Brain microvascular endothelial cell (primary cell): ENCODE measurements at regions not wholly inside any gene's neighbourhood (a gene's known extent, or its start where the extent isn't known, plus 50 kb on each side); places are given as distances from the start of the nearest gene placed in this dataset.
"Not testable (repeated sequence)": the region's sequence is repeated elsewhere in the genome, so short reads cannot be mapped to it uniquely, and the experiment has no call there.

Source experiments
- DNase-seq: peaks from one replicate; pipeline ENCODE4 v3.0.0-alpha.2; 2020
- H3K27ac ChIP-seq: fragments of 250-450 bp; sonication (Bioruptor Pico); 2 replicates; pipeline ENCODE4 v1.5.1; 2020; ENCODE audit warnings: mild to moderate bottlenecking, moderate library complexity
- H3K27me3 ChIP-seq: fragments of 250-450 bp; sonication (Bioruptor Pico); replicated peaks from 2 replicates; pipeline ENCODE4 v1.5.1; 2020; ENCODE audit warnings: mild to moderate bottlenecking
- H3K36me3 ChIP-seq: fragments of 250-450 bp; sonication (Bioruptor Pico); replicated peaks from 2 replicates; pipeline ENCODE4 v1.5.1; 2020; ENCODE audit warnings: mild to moderate bottlenecking
- H3K4me3 ChIP-seq: 2 replicates; pipeline ENCODE4 v1.5.1; 2011; ENCODE audit warnings: low read depth, mild to moderate bottlenecking, control low read depth, low read length, moderate library complexity
- CTCF ChIP-seq: IDR thresholded peaks from 2 replicates; pipeline ENCODE4 v1.5.1; 2011; ENCODE audit warnings: low read depth, mild to moderate bottlenecking, moderate library complexity, low read length, control low read depth, inconsistent platforms; ENCODE audit errors: missing control alignments
- in situ Hi-C: cut with HindIII; loops from 2 replicates; pipeline ENCODE4 v1.10.0; 2017; ENCODE audit warnings: low sequenced_read_pairs, low pct_ligation_motif_present

- Histone ChIP-seq H3K27me3 (no peaks in the 10 kb centered on the region), H3K27ac (no peak overlapping the region), H3K4me3 (no peak overlapping the region), H3K36me3 (no peaks in the 10 kb centered on the region)
- in situ Hi-C loops, result no loop called here
- no peak for TF ChIP-seq CTCF
- no peak for DNase-seq
Observed at GRCh38 chr13:109998037-109998436, 211.7 kb upstream of the IRS2 start.

GRCh38 chr13:109997056-109997595 is 210.7 kb upstream of the IRS2 start:
- DNase-seq, H3K27ac ChIP-seq, in situ Hi-C loops, H3K36me3 ChIP-seq, H3K27me3 ChIP-seq, H3K4me3 ChIP-seq: not testable (repeated sequence)

GRCh38 chr13:109996404-109996960 is 210.1 kb upstream of the IRS2 start:
- Histone ChIP-seq H3K27me3 (no peaks in the 10 kb centered on the region), H3K27ac (no peak overlapping the region), H3K36me3 (no peaks in the 10 kb centered on the region), H3K4me3 (no peak overlapping the region)
- in situ Hi-C loops, result no loop called here
- no peak for DNase-seq
- no peak for TF ChIP-seq CTCF

GRCh38 chr13:109995578-109995977 is 209.2 kb upstream of the IRS2 start:
- in situ Hi-C loops, result no loop called here
- Histone ChIP-seq H3K4me3 (no peak overlapping the region), H3K27me3 (no peaks in the 10 kb centered on the region), H3K36me3 (no peaks in the 10 kb centered on the region), H3K27ac (no peak overlapping the region)
- DNase-seq, result no peak
- TF ChIP-seq CTCF, result no peak

GRCh38 chr13:109990296-109990695 is 203.9 kb upstream of the IRS2 start:
- in situ Hi-C loops, result no loop called here
- Histone ChIP-seq H3K4me3 (no peak overlapping the region), H3K27me3 (no peaks in the 10 kb centered on the region), H3K27ac (no peak overlapping the region), H3K36me3 (no peaks in the 10 kb centered on the region)
- no peak for TF ChIP-seq CTCF
- DNase-seq, result no peak

- Histone ChIP-seq H3K27ac (peak overlapping the region; percentile 15), H3K27me3 (no peaks in the 10 kb centered on the region), H3K36me3 (no peaks in the 10 kb centered on the region), H3K4me3 (no peak overlapping the region)
- in situ Hi-C loops, result no loop called here
- peak; percentile 64 for DNase-seq
- TF ChIP-seq CTCF, result no peak
Observed at GRCh38 chr13:109989686-109990085, 203.3 kb upstream of the IRS2 start.
